GM13976 (cell line): ENCODE measurements at regions not wholly inside any gene's neighbourhood (a gene's known extent, or its start where the extent isn't known, plus 50 kb on each side); places are given as distances from the start of the nearest gene placed in this dataset.

Experiments used
- DNase-seq: peaks from one replicate; pipeline ENCODE4 v3.0.0; 2012; ENCODE audit warnings: low spot score
- in situ Hi-C: fragments of 300-500 bp; cut with MboI; formaldehyde crosslinking; loops from one replicate; pipeline ENCODE4 v1.12.0; 2022; ENCODE audit warnings: low sequenced_read_pairs, mixed read lengths, inconsistent platforms; ENCODE audit not compliant: unreplicated experiment
- TF ChIP-seq, protein P1 (sequence below): IDR thresholded peaks from 2 replicates; pipeline ENCODE4 v1.5.1; 2012; ENCODE audit warnings: borderline replicate concordance, mild to moderate bottlenecking; ENCODE audit not compliant: insufficient read depth; ENCODE audit errors: extremely low read depth, missing control alignments, control extremely low read depth

- no peak for DNase-seq
- TF ChIP-seq, protein P1, sequence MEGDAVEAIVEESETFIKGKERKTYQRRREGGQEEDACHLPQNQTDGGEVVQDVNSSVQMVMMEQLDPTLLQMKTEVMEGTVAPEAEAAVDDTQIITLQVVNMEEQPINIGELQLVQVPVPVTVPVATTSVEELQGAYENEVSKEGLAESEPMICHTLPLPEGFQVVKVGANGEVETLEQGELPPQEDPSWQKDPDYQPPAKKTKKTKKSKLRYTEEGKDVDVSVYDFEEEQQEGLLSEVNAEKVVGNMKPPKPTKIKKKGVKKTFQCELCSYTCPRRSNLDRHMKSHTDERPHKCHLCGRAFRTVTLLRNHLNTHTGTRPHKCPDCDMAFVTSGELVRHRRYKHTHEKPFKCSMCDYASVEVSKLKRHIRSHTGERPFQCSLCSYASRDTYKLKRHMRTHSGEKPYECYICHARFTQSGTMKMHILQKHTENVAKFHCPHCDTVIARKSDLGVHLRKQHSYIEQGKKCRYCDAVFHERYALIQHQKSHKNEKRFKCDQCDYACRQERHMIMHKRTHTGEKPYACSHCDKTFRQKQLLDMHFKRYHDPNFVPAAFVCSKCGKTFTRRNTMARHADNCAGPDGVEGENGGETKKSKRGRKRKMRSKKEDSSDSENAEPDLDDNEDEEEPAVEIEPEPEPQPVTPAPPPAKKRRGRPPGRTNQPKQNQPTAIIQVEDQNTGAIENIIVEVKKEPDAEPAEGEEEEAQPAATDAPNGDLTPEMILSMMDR: no peak
Measured at GRCh38 chr9:82582693-82583092, 480.2 kb downstream of the RASEF start.

GRCh38 chr9:82583524-82583923 lies 479.4 kb downstream of the RASEF start:
- TF ChIP-seq, protein P1: no peak
- no peak for DNase-seq
- in situ Hi-C loops: no loop called here

More at GRCh38 chr9:82582693-82583092, 480.2 kb downstream of the RASEF start:
- in situ Hi-C loops: no loop called here

GRCh38 chr9:82584349-82584863 lies 478.5 kb downstream of the RASEF start:
- in situ Hi-C loops: no loop called here
- TF ChIP-seq, protein P1: no peak
- no peak for DNase-seq

DNA sequence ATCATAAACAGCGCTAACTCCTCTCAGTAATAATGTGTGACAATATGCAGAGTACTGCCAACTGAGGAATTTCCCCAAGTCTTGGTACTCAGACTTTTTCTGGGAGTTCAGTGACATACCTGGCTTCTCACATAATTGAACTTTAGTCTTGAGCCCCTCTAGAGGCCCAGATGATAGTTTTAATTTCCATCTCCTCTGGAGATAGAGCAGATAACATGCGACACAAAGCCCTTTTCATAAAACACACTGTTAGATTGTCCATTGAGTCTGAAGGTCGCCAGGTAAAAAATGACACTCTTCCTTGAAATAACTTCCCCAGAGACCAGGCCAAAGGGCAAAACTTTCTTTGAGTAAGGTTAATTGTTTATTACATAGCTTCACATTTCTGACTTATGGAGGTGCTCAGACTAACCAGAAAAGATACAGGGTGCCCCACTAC lies 476.0 kb downstream of the RASEF start:
- in situ Hi-C loops: no loop called here
- no peak for DNase-seq
- TF ChIP-seq, protein P1: no peak

DNA sequence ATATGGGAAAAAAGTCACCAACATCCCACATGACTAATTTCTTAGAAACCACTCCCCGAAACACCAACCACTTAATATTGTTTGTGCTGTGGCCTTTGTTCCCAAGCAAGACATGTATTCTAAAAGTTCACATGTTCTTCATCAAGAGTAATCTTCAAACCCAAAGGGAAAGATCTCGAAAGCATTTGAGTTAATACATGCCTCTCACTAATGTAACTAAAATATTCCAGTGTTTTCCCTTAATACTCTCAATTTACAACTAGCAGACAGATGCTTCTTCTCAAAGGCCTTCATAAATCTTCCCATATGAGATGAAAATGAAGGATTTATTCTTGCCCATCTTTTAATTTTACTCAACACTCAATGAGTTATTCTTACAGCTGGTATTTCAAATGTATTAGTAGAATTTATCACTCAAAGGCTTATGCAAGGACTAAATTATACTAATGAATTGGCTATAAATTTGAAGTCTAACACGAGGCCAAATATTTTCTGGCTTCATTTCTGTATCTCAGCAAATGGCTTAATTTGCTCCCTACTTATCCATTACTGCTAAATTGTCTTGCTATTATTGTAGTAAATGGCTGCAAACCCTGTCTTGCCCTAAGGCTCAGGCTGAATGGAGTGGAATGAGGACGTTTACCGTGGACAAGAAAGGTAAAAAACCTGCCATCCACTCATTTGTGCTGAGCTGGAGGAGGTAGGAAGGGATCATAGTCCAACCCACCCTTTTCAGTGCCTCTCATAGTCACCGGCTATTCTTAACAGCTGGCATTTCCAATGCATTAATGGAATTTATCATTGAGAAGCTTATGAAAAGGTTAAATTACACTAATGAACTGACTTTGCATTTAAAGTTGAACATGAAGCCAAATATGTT lies 474.4 kb downstream of the RASEF start:
- TF ChIP-seq, protein P1: no peak
- in situ Hi-C loops: no loop called here
- DNase-seq: no peak

DNA sequence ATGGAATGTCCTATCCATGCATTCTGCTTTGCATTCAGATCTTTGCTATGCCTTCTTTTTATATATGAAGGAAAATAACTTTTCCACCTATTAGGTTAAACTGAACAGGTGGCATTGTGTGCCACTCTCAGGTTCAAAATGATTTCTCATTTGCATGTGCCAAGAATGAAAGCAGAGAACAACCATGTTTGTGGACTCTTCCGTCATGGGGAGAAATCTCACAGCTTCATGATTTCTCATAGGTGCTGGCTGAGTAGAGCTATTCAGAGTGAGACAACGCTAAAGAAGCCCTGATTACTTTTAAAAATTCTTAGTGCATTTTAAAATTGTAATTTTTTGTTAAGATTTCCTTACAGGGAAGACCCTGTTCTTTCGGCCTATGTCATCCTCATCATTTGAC lies 472.1 kb downstream of the RASEF start:
- in situ Hi-C loops: no loop called here
- TF ChIP-seq, protein P1: no peak
- DNase-seq: no peak

DNA sequence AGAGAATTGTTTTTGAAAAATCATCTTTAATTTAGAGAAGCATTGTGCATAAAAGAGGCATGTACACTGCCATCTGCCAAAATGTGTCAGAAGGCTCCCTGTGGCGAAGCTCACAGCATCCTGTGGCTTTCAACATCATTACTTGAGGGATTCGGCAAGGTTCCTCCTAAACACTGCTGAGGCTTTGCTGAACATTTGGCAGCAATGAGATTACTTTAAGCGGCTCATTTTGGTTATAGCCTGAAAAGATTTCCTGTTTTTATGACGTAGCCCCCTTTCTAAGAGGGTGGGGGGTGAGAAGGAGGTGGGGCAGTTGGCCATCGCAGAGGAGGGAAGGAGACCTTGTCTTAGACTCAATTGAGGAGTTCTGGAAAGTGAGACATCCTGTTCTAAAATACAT lies 469.4 kb downstream of the RASEF start:
- in situ Hi-C loops: no loop called here
- TF ChIP-seq, protein P1: no peak
- no peak for DNase-seq
